HUES6 (cell line): ENCODE measurements at regions not wholly inside any gene's neighbourhood (a gene's known extent, or its start where the extent isn't known, plus 50 kb on each side); places are given as distances from the start of the nearest gene placed in this dataset.
"Not testable (repeated sequence)": the region's sequence is repeated elsewhere in the genome, so short reads cannot be mapped to it uniquely, and the experiment has no call there.

ENCODE experiments used
- H3K27ac ChIP-seq: 2 replicates; pipeline ENCODE4 v1.7.0; 2013; ENCODE audit warnings: low read depth, mild to moderate bottlenecking, low read length, inconsistent platforms
- H3K27me3 ChIP-seq: 2 replicates; pipeline ENCODE4 v1.6.1; 2013; ENCODE audit warnings: low read length; ENCODE audit not compliant: control insufficient read depth, insufficient read depth
- H3K36me3 ChIP-seq: 2 replicates; pipeline ENCODE4 v1.6.1; 2013; ENCODE audit warnings: low read length; ENCODE audit not compliant: control insufficient read depth, insufficient read depth
- H3K4me1 ChIP-seq: 2 replicates; pipeline ENCODE4 v1.6.1; 2013; ENCODE audit warnings: low read length; ENCODE audit not compliant: control insufficient read depth, insufficient read depth
- H3K4me3 ChIP-seq: 2 replicates; pipeline ENCODE4 v1.5.1; 2013; ENCODE audit warnings: low read depth, low read length
- H3K9ac ChIP-seq: one replicate; pipeline ENCODE4 v1.6.1; 2013; ENCODE audit warnings: mild to moderate bottlenecking, low read length
- H3K9me3 ChIP-seq: 2 replicates; pipeline ENCODE4 v1.6.1; 2013; ENCODE audit warnings: low read depth, low read length; ENCODE audit not compliant: control insufficient read depth, insufficient read depth

DNA sequence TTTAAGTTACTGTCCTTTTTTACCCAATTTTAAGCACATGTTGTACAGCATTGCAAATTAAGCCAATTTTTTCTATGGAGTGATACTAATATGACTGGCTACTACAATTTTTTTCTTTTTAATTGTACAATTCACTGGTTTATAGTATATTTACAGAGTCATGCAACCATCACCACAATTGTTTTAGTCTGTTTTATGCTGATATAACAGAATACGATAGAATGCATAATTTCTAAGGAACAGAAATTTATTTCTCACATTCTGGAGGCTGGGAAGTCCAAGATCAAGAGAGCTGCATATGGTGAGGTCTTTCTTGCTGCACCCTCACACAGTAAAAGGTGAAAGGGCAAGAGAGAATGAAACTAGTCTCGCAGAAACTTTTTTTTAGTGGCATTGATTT is 125.3 kb downstream of the GLUD2 start:
- H3K4me1 ChIP-seq, result no peaks in the 10 kb centered on the region
- H3K9me3 ChIP-seq, result no peaks in the 10 kb centered on the region
- H3K9ac ChIP-seq, result no peak overlapping the region
- no peak overlapping the region for H3K4me3 ChIP-seq
- H3K27ac ChIP-seq, result no peak overlapping the region
- H3K27me3 ChIP-seq, result no peaks in the 10 kb centered on the region; the same call in 1 of the 2 replicates
- no peaks in the 10 kb centered on the region for H3K36me3 ChIP-seq

DNA sequence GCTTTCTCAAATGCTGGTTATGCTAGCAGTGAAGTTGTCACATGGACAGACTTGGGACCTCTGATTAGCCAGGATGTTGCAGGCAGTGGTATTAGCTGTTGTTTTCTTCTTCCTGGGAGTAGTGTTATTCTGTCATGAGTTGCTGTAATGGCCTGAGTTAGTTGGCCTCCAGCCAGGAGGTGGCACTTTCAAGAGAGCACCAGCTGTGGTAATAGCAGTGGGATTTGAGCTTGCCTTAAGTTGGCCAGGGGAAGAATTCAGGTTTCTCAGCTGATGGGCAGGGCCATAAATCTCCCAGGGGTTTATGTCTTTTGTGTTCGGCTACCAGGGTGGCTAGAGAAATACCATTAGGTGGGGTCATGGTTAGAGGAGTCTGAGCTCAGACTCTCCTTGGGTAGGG is 132.6 kb downstream of the GLUD2 start:
- H3K27ac ChIP-seq, result no peak overlapping the region
- no peaks in the 10 kb centered on the region for H3K4me1 ChIP-seq
- H3K36me3 ChIP-seq, result no peaks in the 10 kb centered on the region
- H3K9me3 ChIP-seq, result no peaks in the 10 kb centered on the region; the same call in 1 of the 2 replicates
- no peak overlapping the region for H3K4me3 ChIP-seq
- H3K27me3 ChIP-seq, result no peaks in the 10 kb centered on the region
- no peak overlapping the region for H3K9ac ChIP-seq

DNA sequence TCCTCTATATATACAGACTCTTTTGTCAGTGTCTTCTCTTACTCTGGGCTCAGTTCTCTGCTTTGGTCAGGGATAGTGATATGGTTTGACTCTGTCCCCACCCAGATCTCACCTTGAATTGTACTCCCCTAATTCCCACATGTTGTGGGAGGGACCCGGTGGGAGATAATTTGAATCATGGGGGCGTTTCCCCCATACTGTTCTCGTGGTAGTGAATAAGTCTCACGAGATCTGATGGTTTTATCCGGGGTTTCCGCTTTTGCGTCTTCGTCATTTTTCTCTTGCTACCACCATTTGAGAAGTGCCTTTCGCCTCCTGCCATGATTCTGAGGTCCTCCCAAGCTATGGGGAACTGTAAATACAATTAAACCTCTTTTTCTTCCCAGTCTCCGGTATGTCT is 144.4 kb downstream of the GLUD2 start:
- Histone ChIP-seq H3K9ac (no peak overlapping the region), H3K4me1 (no peaks in the 10 kb centered on the region), H3K27ac (no peak overlapping the region), H3K36me3 (no peaks in the 10 kb centered on the region), H3K9me3 (no peaks in the 10 kb centered on the region), H3K27me3 (peaks cover 11% of the 10 kb centered on the region; the same call in 1 of the 2 replicates), H3K4me3 (no peak overlapping the region)

DNA sequence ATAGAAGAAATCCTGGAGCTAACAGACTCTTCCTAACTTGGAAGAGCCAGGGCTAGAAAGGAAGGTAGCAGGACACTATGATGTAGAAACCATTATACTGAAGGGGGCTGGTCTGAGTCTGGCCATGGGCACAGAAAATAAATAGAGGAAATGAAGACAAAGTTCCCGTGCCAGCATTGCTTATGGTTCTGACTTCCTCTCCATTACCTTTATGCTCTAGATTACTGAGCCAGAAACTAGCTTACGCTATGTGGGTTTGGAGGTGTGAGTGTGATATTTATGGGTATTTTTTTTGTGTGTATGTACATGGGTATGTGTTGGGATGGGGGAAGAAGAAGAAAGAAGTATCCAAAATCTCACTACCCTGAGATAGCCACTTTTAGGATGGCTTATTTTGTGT is 148.3 kb downstream of the GLUD2 start:
- Histone ChIP-seq H3K27me3 (peaks cover 4% of the 10 kb centered on the region; the same call in 1 of the 2 replicates), H3K9me3 (no peaks in the 10 kb centered on the region), H3K27ac (no peak overlapping the region), H3K4me1 (no peaks in the 10 kb centered on the region), H3K9ac (no peak overlapping the region), H3K36me3 (no peaks in the 10 kb centered on the region), H3K4me3 (no peak overlapping the region)

DNA sequence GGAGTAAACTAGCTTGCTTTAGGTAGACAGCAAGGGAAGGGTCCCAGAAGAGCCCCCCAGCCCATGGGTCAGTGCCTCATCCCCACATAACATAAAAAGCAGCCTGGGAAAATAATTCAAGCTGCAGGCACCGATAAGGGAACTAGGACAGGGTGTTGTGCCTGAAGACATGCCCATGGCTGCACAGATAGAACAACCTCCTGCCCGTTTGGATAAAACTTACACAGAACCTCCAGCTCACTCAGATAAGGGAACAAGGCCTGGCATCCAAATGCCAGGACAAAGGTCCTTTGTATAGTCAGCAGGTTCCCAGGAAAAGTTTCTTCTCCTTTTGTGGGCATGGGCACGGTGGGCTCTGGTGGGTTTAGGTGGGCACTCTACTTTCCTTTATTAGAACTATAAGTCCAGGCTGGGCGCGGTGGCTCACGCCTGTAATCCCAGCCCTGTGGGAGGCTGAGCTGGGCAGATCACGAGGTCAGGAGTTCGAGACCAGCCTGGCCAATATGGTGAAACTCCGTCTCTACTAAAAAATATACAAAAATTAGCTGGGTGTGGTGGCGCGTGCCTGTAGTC is 149.5 kb downstream of the GLUD2 start:
- H3K27ac ChIP-seq, H3K4me3 ChIP-seq, H3K4me1 ChIP-seq, H3K9ac ChIP-seq, H3K9me3 ChIP-seq, H3K27me3 ChIP-seq, H3K36me3 ChIP-seq: not testable (repeated sequence)

DNA sequence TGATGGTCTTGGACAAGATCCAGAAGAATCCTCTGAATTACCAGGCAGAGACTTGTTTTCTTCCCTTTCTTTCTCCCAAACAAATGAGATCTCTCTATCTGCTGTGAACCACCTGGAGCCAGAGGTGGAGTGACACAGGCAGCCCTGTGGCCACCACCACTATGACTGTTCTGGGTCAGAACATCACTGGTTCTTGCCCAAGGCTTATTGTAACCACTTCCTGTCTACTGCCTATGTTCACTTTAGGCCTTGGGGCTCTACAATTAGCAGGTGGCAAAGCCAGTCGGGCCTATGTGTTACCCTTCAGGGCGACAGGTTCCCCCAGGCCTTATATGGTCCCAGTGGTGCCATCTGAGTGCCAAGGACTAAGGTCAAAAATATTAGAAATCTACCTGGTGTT is 161.2 kb downstream of the GLUD2 start:
- Histone ChIP-seq H3K9me3 (no peaks in the 10 kb centered on the region), H3K9ac (no peak overlapping the region), H3K4me1 (no peaks in the 10 kb centered on the region), H3K27me3 (peaks cover 11% of the 10 kb centered on the region; the same call in 1 of the 2 replicates), H3K36me3 (no peaks in the 10 kb centered on the region), H3K27ac (no peak overlapping the region), H3K4me3 (no peak overlapping the region)

DNA sequence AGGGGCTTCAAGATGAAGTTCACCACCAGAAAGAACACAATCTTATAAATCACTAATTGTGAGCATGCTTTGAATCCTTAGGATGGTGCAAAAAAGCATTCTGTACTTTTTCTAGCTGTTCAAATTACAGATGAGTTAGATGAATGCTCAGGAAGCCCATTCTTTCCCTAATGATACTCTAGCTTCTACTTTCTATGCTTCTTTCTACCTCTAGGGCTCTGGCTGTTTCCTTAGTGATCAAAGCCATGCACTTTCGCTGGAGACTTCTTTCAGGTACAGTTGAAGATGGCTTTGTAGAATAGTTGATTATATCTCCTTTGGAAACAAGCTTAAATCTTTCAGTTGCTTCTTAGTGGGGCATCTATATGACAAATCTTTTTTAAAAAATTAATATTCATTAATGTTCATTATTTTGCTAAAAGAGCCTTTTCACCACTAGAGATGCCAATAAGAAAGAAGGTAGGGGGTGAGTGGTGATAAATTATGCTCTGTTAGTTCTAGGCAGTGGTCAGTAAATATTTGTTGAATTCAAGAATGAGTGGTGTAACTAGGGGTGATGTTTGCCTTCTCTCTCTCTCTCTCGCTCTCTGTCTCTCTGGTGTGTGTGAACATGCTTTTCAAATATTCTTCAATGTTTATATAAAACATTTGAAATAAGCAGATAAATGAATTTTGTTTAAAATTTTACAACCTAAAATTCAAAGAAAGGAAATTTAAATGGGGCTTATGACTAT is 169.4 kb downstream of the GLUD2 start:
- Histone ChIP-seq H3K9me3 (no peaks in the 10 kb centered on the region), H3K27ac (no peak overlapping the region), H3K27me3 (peaks cover 5% of the 10 kb centered on the region; the same call in 1 of the 2 replicates), H3K9ac (no peak overlapping the region), H3K4me3 (no peak overlapping the region), H3K36me3 (no peaks in the 10 kb centered on the region), H3K4me1 (no peaks in the 10 kb centered on the region)

DNA sequence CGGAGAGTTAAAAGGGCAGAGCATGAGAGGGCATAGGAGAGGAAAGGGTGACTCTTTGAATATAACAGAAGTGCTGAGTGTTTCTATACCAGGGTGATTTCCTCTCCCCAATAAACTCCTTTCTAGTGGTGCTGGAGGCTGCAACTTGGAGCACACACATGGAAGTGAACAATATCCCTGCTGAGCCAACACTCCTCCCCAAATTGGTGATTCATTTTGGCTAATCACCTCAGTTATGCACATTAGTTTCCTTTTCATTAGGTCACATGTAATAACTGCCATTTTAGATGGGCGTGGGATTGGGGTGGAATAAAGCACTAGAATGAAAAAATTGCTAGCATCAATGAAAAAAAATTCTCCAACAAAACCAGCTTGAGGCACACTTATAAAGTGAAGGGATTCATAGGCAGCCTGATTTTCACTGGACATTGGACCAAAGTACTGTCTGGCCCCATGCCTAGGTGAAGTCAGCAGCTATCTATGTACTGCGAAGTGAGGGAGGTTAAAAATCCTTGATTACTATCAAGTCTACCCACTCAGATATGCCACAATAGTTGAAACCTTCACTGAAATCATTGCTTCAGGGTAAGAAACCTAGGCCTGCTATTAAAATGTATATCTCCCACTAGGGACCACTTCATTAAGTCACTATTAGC is 174.0 kb downstream of the GLUD2 start:
- no peak overlapping the region for H3K9ac ChIP-seq
- H3K27ac ChIP-seq, result no peak overlapping the region
- H3K4me1 ChIP-seq, result no peaks in the 10 kb centered on the region
- peaks cover 2% of the 10 kb centered on the region; the same call in 1 of the 2 replicates for H3K27me3 ChIP-seq
- no peak overlapping the region for H3K4me3 ChIP-seq
- no peaks in the 10 kb centered on the region for H3K9me3 ChIP-seq
- no peaks in the 10 kb centered on the region for H3K36me3 ChIP-seq

DNA sequence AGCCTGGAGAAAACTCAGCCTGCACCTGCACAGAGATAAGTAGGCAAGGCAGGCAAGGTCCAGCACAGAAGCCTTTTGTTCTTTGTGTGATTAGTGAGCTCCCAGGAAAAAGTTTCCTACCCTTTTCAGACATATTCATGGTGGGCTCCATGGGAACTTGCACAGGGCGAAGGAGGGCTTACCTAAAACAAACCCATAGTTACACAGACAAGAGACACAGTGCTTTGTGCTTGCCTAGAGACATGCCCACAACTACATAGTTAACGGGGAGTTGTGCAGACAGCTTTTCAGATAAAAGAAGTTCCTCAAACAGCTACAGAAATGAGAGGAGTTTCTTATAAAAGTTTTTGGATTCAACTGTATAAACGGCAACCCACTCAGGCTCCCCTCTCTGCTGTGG is 180.5 kb downstream of the GLUD2 start:
- Histone ChIP-seq H3K9ac (no peak overlapping the region), H3K4me1 (no peaks in the 10 kb centered on the region), H3K9me3 (no peaks in the 10 kb centered on the region), H3K27ac (no peak overlapping the region), H3K27me3 (peaks cover 7% of the 10 kb centered on the region; the same call in 1 of the 2 replicates), H3K36me3 (no peaks in the 10 kb centered on the region), H3K4me3 (no peak overlapping the region)

DNA sequence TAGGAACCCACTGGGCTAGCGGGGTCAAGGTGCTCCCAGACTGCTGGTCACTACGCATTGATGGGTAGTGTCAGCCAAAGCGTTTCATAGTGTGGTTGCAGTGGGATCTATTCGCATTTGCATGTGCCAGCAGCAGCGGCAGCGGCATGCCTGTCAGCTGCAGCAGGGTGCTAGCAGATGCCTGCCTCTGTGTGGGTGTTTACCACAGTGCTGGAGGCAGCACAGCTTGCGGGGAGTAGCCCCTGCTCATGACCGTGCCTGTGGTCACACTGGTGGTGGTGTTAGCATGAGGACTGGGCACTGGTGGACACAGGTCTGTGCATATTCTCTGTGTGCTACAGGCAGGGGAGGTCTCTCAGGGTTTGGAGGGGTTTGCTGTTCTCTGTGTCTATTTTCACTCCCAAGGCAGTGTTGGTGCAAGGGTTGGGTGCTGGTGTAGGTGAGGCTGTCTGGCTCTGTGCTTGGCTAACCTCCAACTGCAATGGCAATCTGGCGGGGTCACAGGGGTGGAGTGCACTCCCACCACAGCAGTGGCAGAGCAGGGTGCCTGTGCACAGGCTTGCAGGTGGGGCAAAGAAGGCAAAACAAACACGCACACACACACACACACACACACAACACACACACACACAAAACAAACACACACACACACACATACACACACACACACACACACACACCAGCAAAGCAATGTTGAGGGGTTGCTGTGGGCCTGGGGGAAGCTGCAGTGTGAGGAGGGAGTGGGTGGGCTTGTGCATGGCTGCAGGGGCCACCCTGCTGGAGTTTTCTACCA is 184.4 kb downstream of the GLUD2 start:
- no peaks in the 10 kb centered on the region for H3K4me1 ChIP-seq
- no peak overlapping the region for H3K4me3 ChIP-seq
- H3K9me3 ChIP-seq, result no peaks in the 10 kb centered on the region
- no peaks in the 10 kb centered on the region for H3K36me3 ChIP-seq
- H3K27me3 ChIP-seq, result peaks cover 7% of the 10 kb centered on the region; the same call in 1 of the 2 replicates
- H3K27ac ChIP-seq, result no peak overlapping the region
- no peak overlapping the region for H3K9ac ChIP-seq
